HFFc6 (cell line): ENCODE measurements at regions not wholly inside any gene's neighbourhood (a gene's known extent, or its start where the extent isn't known, plus 50 kb on each side); places are given as distances from the start of the nearest gene placed in this dataset.

Experiments used
- DNase-seq: peaks from one replicate; pipeline ENCODE4 v3.0.0-alpha.2; 2018
- H3K27ac Mint-ChIP-seq: 2 replicates; pipeline ENCODE4 v1.8.0; 2020; ENCODE audit warnings: mild to moderate bottlenecking, mixed read lengths
- H3K27me3 Mint-ChIP-seq: 2 replicates; pipeline ENCODE4 v1.8.0; 2021; ENCODE audit warnings: mild to moderate bottlenecking, moderate library complexity, mixed read lengths; ENCODE audit not compliant: insufficient read depth
- H3K36me3 Mint-ChIP-seq: 2 replicates; pipeline ENCODE4 v1.8.0; 2021; ENCODE audit warnings: low read depth, mixed read lengths
- H3K4me1 Mint-ChIP-seq: 2 replicates; pipeline ENCODE4 v1.8.0; 2020; ENCODE audit warnings: low read depth, mixed read lengths
- H3K4me3 Mint-ChIP-seq: 2 replicates; pipeline ENCODE4 v1.8.0; 2020; ENCODE audit warnings: mild to moderate bottlenecking, moderate library complexity, mixed read lengths
- H3K9me3 Mint-ChIP-seq: 2 replicates; pipeline ENCODE4 v1.8.0; 2020; ENCODE audit warnings: mild to moderate bottlenecking, mixed read lengths
- TF ChIP-seq, protein P1 (sequence below): fragments of 200-600 bp; sonication (generic); IDR thresholded peaks from 2 replicates; pipeline ENCODE4 v1.5.0; 2021; ENCODE audit warnings: antibody characterized with exemption, mild to moderate bottlenecking

DNA sequence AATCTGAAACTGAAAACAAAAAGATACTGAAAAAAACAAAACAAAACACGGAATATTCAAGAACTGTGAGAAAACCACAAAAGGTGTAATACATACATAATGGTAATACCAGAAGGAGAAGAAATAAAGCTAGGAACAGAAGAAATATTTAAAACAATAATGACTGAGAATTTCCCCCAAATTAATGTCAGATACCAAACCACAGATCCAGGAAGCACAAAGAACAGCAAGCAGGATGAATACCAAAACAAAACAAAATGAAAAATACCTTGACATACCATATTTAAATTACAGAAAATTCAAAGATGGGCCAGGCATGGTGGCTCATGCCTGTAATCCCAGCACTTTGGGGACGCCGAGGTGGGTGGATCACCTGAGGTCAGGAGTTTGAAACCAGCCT, 57.7 kb upstream of the PARD3 start:
- no peak overlapping the region for H3K27ac Mint-ChIP-seq
- H3K4me3 Mint-ChIP-seq: no peak overlapping the region
- TF ChIP-seq, protein P1, sequence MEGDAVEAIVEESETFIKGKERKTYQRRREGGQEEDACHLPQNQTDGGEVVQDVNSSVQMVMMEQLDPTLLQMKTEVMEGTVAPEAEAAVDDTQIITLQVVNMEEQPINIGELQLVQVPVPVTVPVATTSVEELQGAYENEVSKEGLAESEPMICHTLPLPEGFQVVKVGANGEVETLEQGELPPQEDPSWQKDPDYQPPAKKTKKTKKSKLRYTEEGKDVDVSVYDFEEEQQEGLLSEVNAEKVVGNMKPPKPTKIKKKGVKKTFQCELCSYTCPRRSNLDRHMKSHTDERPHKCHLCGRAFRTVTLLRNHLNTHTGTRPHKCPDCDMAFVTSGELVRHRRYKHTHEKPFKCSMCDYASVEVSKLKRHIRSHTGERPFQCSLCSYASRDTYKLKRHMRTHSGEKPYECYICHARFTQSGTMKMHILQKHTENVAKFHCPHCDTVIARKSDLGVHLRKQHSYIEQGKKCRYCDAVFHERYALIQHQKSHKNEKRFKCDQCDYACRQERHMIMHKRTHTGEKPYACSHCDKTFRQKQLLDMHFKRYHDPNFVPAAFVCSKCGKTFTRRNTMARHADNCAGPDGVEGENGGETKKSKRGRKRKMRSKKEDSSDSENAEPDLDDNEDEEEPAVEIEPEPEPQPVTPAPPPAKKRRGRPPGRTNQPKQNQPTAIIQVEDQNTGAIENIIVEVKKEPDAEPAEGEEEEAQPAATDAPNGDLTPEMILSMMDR: no peak
- no peaks in the 10 kb centered on the region for H3K36me3 Mint-ChIP-seq
- H3K4me1 Mint-ChIP-seq: no peaks in the 10 kb centered on the region
- DNase-seq: no peak
- peaks cover 24% of the 10 kb centered on the region for H3K27me3 Mint-ChIP-seq
- H3K9me3 Mint-ChIP-seq: no peaks in the 10 kb centered on the region

DNA sequence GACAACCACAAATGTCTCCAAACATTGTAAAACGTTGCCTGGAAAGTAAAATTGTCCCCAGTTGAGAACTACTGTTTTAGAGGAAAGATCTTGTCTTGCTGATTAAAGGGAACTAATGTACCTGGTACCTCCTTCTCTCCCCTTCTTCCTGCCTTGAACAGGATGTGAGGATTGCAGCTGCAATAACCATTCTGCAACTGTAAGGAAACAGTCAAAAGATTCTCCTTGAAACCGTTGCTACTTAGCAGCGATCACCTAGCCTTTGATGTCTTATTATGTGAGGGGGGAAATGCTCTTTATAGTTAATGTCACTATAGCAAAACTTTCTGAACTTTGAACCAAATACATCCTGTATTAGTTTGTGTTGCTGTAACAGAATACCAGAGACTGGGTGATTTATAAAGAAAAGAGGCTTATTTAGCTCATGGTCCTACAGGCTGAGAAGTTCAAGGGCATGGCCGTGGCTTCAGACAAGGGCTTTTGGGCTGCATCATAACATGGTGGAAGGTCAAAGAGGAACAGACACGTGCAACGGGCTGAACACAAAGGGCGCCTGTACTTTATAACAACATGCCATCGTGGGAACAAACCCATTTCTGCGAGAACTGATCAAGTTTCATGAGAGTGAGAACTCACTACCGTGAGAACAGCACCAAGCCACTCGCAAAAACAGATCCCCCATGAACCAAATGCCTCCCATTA, 54.2 kb upstream of the PARD3 start:
- H3K4me1 Mint-ChIP-seq: no peaks in the 10 kb centered on the region
- TF ChIP-seq, protein P1: no peak
- H3K9me3 Mint-ChIP-seq: no peaks in the 10 kb centered on the region
- DNase-seq: no peak
- no peak overlapping the region for H3K27ac Mint-ChIP-seq
- no peaks in the 10 kb centered on the region for H3K36me3 Mint-ChIP-seq
- H3K27me3 Mint-ChIP-seq: peaks cover 20% of the 10 kb centered on the region
- H3K4me3 Mint-ChIP-seq: no peak overlapping the region

DNA sequence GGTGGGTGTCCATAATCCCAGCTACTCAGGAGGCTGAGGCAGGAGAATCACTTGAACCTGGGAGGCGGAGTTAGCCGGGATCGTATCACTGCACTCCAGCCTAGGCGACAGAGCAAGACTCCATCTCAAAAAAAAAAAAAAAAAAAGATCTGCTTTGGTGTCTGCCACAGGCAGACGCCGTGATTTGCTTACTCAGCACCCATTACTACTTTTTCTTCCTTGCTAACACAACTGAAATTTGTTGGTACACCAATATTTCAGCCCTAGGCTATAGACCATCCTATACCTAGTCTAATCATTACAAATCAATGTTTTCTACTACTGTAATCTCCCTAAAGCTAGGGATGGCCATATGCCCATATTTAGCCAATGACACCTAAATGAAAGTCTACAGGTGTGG, 53.5 kb upstream of the PARD3 start:
- H3K36me3 Mint-ChIP-seq: no peaks in the 10 kb centered on the region
- no peaks in the 10 kb centered on the region for H3K9me3 Mint-ChIP-seq
- TF ChIP-seq, protein P1: no peak
- H3K4me3 Mint-ChIP-seq: no peak overlapping the region
- H3K27ac Mint-ChIP-seq: no peak overlapping the region
- H3K27me3 Mint-ChIP-seq: peaks cover 20% of the 10 kb centered on the region
- no peaks in the 10 kb centered on the region for H3K4me1 Mint-ChIP-seq
- no peak for DNase-seq

DNA sequence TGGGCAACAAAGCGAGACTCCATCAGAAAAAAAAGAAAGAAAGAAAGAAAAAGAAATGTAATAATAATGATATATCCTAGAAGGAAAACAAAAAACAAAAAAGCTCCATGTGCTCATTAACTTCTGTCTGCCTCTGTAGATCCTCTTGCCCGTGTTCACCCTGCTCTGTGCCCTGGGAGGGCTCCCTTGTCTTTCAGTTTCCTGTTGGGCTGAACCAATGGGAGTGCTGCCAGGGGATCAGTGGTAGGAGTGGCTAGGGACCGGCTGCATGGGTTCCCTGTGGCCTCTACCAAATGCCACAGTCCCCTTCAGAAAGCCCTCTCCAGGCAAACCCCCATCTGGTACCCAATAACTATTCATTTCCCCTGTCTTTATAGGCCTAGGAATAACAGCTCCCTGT, 51.8 kb upstream of the PARD3 start:
- TF ChIP-seq, protein P1: no peak
- no peak overlapping the region for H3K4me3 Mint-ChIP-seq
- H3K27ac Mint-ChIP-seq: no peak overlapping the region
- no peak for DNase-seq
- no peaks in the 10 kb centered on the region for H3K4me1 Mint-ChIP-seq
- no peaks in the 10 kb centered on the region for H3K36me3 Mint-ChIP-seq
- H3K9me3 Mint-ChIP-seq: no peaks in the 10 kb centered on the region
- peaks cover 19% of the 10 kb centered on the region for H3K27me3 Mint-ChIP-seq
